C1 segment of cervical spinal cord (tissue), 14 donors: ENCODE measurements at regions not wholly inside any gene's neighbourhood (a gene's known extent, or its start where the extent isn't known, plus 50 kb on each side); places are given as distances from the start of the nearest gene placed in this dataset.

Experiments
- DNase-seq, 14 donors: peaks; one replicate each; lab custom pipeline; 2025; lab: John Stamatoyannopoulos, UW

GRCh38 chr22:47835726-47836125 is 1073.3 kb downstream of the TBC1D22A start:
- no peak for DNase-seq

GRCh38 chr22:47826016-47826415 is 1063.6 kb downstream of the TBC1D22A start:
- DNase-seq: no peak

DNA sequence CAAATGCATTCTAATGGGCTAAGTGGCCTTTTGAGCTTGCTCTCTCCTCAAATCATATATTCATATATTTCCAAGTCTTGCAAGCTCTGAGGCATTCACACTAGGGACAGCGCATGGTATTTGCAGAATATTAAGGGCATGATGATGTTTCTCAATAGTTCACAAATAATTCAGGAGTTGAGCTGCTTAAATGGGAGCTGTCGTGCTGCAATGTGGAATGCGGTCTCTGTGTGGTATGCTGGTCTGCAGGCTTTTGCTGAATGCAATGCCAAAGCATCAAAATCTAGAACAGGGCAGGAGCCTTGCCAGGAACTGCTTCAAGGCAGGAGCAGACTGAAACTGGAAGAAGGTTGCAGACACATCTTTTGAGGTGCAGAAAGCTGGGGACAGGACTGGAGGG is 1060.0 kb downstream of the TBC1D22A start:
- no peak for DNase-seq

GRCh38 chr22:47818496-47818895 is 1056.0 kb downstream of the TBC1D22A start:
- DNase-seq: no peak

- DNase-seq: no peak
These were observed 1054.9 kb downstream of the TBC1D22A start for GRCh38 chr22:47817380-47817779.

DNA sequence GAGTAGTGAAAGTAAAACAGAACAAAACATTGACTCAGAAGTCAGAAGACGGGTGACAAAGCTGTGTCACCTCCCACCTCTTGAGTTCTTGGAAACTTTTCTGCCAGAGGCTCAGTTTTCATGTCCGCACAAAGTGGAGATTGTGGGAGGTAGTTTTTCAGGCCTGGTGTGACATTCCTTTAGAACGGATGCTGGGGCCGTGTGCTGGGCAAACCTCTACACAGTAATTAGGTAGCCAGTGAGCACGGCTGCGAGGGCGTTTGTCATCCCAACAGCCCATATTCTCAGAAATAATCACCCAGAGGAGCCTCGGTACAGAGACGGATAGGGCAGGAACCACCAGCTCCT is 1054.4 kb downstream of the TBC1D22A start:
- DNase-seq: no peak

GRCh38 chr22:47816121-47816862 is 1053.8 kb downstream of the TBC1D22A start:
- DNase-seq: no peak

DNA sequence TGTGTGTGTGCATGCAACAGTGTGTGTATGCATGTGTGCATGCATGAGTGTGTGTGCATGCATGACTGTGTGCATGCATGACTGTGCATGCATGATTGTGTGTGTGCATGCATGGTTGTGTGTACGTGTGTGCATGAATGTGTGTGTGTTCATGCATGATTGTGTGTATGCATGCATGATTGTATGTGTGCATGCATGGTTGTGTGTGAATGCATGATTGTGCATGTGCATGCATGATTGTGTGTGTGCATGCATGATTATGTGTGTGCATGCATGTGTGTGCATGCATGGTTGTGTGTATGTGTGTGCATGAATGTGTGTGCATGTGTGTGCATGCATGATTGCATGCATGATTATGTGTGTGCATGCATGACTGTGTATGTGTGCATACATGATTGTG is 1052.0 kb downstream of the TBC1D22A start:
- no peak for DNase-seq

DNA sequence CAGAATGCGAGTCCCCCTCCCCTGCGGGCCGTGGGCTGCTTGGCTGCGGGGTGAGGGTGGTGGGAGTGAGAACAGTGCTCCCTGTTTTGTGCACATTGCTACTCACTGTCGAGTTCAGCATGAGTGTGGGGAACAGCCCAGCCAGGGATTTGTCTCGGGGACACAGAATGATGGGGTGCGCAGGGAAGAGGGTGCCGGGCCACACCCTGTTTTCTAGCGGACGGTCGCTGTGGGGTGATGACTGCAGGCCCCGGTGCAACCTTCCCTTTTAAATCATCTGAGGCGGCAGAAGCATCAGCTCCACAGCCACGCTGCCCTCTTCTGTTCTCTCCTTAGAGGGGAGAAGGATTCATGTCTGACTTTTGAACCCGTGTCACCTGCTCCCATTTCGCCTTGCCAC is 1051.2 kb downstream of the TBC1D22A start:
- DNase-seq: no peak

GRCh38 chr22:47811971-47812370 is 1049.5 kb downstream of the TBC1D22A start:
- no peak for DNase-seq

- DNase-seq: no peak
These were observed 1048.4 kb downstream of the TBC1D22A start for GRCh38 chr22:47810505-47811500.

GRCh38 chr22:47808886-47809620 is 1046.6 kb downstream of the TBC1D22A start:
- DNase-seq: no peak

DNA sequence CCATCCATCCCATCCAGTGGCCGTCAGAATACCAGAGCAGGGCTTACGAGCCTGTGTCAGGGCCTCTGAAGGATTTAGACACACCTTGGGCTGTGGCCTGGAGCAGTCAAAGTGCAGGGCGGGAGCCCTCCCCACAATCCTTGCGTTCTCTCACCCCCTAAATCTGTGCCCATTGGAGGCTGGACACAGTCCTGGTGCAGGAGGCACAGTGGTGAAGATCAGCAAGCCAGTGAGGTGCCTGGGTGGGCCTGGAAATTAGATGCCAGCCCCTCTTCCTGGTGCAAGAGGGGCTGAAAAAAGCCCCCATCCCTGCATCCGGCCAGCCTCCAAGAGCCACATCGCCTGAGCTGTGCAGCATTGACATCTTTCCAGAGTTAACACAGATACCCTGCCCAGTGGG is 1045.8 kb downstream of the TBC1D22A start:
- DNase-seq: no peak

- DNase-seq: no peak
These were observed 1045.1 kb downstream of the TBC1D22A start for GRCh38 chr22:47807506-47807905.

GRCh38 chr22:47806894-47807293 is 1044.4 kb downstream of the TBC1D22A start:
- no peak for DNase-seq

GRCh38 chr22:47805394-47805935 is 1043.0 kb downstream of the TBC1D22A start:
- DNase-seq: no peak

DNA sequence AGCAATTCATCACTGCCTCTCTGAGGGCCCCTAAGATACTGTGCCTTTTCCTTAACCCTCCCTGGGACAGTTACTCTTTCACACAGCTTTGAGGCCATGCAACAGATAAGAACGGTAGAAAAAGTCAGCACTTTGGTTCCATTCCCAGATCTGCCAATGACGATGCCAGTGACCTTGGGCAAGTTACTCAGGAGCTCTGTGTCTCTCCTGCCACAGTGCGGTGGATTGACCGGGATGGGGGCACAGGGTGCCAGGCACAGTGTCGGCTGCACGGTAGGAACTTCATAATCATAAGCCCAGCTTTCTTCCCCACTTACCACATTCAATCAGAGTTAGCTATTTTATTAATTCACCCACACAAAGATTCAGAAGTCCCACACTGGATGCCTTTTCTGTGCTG is 1041.8 kb downstream of the TBC1D22A start:
- no peak for DNase-seq

- no peak for DNase-seq
These were observed 1040.0 kb downstream of the TBC1D22A start for GRCh38 chr22:47802421-47802820.

- no peak for DNase-seq
These were observed 1039.2 kb downstream of the TBC1D22A start for GRCh38 chr22:47801541-47802245.

DNA sequence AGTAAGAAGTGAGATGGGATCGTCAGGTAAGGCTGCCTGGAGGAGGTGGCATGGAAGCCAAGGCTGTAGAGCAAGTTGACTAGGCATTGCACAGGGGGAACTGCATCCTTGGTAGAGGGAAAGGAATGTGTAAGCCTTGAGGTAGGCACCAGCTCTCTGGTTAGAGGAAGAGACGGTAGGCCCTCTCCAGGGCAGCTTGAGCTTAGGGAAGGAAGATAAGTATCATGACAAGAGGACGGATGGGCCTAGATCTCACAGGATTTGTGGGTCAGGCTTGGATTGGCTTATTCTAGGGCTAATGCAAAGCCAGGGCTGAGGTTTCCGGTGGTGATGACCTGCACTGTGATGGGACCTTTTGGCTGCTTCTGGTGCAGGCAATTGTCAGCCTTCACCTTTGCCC is 1035.8 kb downstream of the TBC1D22A start:
- no peak for DNase-seq

DNA sequence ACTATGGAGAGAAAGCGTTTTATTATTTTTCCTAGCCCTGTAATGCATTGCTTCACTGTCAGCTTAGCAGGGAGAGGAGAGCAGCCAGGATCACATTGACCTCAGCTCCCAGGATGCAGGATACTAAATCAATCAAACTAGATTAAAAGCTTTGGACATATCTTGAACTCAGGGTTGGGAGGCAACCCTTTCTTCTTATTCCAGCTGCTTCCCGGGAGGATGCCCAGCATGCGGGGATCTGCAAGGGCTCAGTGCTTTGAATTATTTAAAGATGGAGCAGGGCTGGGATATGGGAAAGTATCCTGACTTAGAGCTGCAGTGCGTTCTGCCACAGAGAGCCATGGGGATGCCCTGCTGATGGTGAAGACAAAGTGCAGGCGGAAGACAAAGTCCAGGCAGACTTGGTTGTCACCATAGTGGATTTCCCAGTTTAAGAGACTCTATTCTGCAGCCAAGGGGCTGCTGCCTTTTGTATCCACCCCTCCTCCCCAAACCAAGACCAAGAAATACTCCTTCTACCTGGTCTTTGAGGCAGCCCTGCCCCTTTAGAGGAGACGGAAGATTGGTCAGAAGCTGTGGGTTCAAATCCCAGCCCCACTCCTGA is 1035.0 kb downstream of the TBC1D22A start:
- DNase-seq: no peak
